Keratinocyte (primary cell): ENCODE measurements at regions not wholly inside any gene's neighbourhood (a gene's known extent, or its start where the extent isn't known, plus 50 kb on each side); places are given as distances from the start of the nearest gene placed in this dataset.

Source experiments
- EZH2 ChIP-seq: IDR thresholded peaks from one replicate; pipeline ENCODE4 v1.6.1; 2012; ENCODE audit warnings: inconsistent platforms, mild to moderate bottlenecking, low read length, moderate library complexity
- TF ChIP-seq, protein P1 (sequence below), 3 experiments: IDR thresholded peaks in 1 of 3; conservative IDR thresholded peaks in 1 of 3; optimal IDR thresholded peaks in 1 of 3; 2 replicates in 2 of 3; 3 replicates in 1 of 3; pipeline versions ENCODE3 to v1.5.1; 2011; ENCODE audit warnings: low read length in 3 of 3, mild to moderate bottlenecking in 3 of 3, moderate library complexity in 2 of 3, control low read depth in 1 of 3, inconsistent platforms in 1 of 3; ENCODE audit not compliant: insufficient read depth in 2 of 3; ENCODE audit errors: extremely low read depth in 1 of 3

GRCh38 chr9:73444821-73445220 is 293.2 kb downstream of the ANXA1 start:
- TF ChIP-seq, protein P1, sequence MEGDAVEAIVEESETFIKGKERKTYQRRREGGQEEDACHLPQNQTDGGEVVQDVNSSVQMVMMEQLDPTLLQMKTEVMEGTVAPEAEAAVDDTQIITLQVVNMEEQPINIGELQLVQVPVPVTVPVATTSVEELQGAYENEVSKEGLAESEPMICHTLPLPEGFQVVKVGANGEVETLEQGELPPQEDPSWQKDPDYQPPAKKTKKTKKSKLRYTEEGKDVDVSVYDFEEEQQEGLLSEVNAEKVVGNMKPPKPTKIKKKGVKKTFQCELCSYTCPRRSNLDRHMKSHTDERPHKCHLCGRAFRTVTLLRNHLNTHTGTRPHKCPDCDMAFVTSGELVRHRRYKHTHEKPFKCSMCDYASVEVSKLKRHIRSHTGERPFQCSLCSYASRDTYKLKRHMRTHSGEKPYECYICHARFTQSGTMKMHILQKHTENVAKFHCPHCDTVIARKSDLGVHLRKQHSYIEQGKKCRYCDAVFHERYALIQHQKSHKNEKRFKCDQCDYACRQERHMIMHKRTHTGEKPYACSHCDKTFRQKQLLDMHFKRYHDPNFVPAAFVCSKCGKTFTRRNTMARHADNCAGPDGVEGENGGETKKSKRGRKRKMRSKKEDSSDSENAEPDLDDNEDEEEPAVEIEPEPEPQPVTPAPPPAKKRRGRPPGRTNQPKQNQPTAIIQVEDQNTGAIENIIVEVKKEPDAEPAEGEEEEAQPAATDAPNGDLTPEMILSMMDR (optimal IDR thresholded peaks at IDR 0.05 in 1 of 3, IDR thresholded peaks at IDR 0.05 in 1 of 3, conservative IDR thresholded peaks at IDR 0.05 in 1 of 3; ENCODE audit: extremely low read depth in 1 of 3, insufficient read depth in 2 of 3, low read length in 3 of 3) = no peak
- TF ChIP-seq EZH2 = no peak
